Renal cortical epithelial cell (primary cell): ENCODE measurements at regions not wholly inside any gene's neighbourhood (a gene's known extent, or its start where the extent isn't known, plus 50 kb on each side); places are given as distances from the start of the nearest gene placed in this dataset.
"Not testable (repeated sequence)": the region's sequence is repeated elsewhere in the genome, so short reads cannot be mapped to it uniquely, and the experiment has no call there.

Experiments
- DNase-seq: peaks from one replicate; pipeline ENCODE4 v3.0.0-alpha.2; 2011; ENCODE audit warnings: low read depth

DNA sequence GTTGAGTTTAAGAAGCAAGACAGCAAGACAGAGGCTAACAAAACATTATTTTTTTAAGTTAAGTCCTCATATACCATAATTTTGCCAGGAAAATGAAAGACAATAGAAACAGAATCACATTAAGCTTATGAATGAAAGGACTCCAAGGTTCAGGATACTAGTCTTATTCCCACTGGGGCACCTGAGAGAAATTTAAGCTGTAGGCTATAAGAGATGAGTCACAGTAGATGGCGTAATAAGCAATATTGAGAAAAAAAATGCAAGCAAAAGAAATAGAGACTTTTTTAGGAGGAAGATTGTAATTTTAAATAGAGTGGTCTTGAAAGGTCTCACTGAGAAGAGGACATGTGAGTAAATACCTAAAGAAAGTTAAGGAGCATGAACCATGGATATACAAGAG, 57.1 kb upstream of the KIF2B start:
- peak; percentile 50 for DNase-seq

DNA sequence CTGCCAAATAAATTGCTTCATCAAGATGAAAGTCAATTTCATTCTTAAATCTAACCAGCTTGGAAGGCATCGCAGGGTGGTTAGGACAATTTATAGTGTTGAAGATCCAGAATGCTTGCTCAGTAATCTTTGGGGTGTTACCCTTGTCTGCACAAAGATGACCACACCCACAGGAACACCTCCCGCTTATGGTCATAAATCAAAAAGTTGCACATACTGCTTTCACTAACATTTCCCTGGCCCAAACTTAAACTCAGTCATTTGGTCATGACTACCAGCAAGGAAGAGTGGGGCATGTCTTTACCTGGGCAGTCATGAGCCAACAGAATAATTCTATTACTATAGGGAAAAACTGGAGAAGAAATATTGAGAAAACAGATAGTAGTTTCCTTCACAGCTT, 57.6 kb upstream of the KIF2B start:
- no peak for DNase-seq

DNA sequence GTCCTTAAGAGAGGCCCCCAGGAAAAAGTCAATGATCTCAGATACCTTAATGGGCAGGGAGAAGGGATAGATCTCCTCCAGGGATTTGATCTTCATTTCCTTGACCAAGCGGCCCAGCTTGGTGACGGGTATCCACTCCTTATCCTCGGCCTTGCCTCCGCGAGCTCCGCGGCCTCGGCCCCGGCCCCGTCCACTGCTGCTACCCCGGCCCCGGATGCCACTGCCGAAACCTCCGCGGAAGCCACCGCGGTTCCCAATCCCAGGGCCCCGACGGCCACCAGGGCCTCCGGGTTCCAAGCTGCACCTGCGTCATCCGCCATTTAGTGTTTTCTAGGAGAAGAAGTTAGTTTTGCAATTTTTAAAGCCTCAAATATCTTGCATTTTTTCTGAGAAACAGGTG, 65.2 kb upstream of the KIF2B start:
- DNase-seq = no peak

DNA sequence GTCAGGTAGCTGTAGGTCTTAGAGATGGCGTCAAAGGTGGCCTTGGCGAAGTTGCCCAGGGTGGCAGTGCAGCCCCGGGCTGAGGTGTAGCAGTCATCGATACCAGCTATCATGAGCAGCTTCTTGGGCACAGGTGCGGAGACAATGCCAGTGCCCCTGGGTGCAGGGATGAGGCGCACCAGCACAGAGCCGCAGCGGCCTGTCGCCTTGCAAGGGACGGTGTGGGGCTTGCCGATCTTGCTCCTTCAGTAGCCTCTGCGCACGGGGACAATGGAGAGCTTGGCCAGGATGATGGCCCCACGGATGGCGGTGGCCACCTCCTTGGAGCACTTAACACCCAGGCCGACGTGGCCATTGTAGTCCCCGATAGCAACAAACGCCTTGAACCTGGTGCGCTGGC, 65.6 kb upstream of the KIF2B start:
- not testable (repeated sequence) for DNase-seq

DNA sequence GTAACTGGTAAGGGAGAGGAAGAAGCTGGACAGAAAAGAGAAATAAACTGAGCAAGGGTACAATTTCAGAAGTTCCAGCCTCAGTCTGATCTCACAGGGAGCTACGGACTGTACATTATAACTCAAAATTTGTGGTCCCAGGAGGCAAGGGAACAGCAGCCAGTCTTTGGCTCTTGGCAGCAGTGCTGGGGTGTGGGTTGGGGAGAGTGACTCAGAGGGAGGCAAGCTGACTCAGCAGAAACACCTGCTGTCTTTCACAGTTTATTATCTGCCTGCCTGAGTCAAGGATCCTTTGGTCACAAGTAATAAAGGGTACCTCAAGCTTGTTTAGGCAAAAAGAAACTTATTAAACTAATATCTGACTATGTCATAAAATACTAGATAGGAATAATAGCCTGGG, 73.5 kb upstream of the KIF2B start:
- peak; percentile 81 for DNase-seq

DNA sequence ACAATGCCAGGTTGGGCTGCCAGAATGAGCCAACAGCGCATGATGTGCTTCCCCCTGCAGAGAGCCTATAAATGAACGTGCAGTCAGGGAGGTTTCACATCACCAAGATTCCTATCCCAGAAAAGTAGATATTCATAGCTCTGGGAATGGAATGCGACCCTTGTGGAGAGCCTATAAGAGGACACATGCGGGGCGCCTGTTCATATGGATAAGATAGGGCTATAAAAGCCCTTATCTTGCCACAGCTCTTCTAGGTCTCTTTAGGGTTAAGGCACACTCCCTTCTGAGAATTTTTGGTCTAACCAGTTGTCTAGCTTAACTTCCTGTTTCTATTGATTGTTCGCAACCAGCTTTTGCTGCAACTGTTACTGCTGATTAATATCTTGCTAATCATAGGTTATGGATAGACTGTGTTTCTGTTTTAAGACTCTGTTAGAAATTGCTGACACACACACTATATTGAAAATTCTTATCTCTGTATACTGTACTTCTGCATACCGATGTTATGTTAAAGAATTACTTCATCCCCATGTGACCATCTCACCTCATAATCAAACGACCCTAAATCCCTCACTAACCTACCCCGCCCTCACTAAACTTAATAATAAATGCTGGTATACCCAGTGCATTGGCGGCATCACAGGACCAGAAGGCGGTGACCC, 74.4 kb upstream of the KIF2B start:
- not testable (repeated sequence) for DNase-seq

DNA sequence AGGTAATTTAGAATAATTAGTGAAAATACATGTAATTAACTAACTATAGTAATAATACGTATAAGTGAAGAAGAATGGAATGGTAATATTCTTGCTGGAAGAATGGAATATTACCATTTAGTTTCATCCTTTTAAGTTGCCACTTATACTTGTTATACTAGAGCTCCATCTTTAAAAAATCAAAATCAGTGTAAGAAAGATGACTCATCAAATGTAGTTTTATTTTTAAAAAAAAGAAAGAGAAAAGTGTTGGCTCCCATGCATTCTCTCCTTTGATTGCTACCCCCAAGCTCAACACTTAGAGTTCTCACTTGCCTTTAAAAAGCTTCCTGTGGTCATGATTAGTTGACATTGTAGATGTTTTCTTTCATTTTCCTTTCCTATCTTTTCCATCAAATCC, 82.4 kb upstream of the KIF2B start:
- DNase-seq = no peak

DNA sequence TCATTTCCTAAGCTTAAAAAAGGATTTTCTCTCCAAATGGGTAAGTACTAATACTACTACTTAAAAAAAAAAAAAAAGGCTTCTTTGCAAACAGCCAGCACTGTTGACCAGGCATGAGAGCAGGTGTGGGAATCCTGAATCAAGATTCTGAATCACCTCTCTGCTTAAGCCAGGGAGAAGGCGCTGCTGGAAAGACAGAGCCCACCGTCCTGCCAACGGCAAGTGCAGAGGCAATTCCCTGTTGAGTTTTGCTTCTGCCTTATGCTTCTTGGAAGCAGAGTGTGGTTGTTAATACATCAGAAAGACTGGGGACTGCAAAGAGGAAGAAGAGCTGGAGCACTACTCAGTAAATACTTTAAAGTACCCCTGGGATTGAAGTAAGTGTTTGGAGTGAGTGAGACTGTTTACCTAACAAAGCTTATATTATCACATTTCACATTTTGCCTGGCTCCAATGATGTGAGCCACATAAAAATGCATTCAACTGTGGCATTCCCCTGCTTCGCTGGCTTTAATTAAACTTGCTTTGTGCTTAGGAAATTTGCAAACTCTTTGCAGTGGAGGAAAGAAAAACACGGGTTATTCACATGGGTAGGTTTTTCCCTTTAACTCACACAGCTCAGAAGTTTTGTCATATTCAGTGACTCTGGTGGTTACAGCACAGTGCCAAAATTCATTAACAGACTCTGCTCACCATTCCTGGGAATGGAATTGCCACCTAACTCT, 86.0 kb upstream of the KIF2B start:
- DNase-seq = peak; percentile 96

DNA sequence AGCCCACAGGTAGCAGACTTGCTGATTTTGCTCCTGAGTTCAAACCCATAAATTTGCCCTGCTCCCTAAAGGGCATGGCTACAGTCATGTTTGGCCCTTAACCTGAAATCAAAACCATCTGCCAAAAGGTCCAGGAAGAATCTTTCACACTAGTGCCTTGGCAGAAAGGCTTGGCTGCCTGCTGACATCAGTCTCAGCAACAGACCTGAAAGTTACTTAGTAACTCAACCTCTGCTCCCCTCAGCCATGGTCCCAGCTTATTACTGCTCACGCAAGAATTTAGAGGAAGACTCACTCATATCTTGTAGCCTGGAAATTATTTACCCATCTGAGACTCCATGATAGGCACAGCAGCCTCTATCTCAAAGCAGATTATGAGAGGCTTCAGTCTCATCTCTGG, 98.0 kb upstream of the KIF2B start:
- DNase-seq = peak; percentile 97

DNA sequence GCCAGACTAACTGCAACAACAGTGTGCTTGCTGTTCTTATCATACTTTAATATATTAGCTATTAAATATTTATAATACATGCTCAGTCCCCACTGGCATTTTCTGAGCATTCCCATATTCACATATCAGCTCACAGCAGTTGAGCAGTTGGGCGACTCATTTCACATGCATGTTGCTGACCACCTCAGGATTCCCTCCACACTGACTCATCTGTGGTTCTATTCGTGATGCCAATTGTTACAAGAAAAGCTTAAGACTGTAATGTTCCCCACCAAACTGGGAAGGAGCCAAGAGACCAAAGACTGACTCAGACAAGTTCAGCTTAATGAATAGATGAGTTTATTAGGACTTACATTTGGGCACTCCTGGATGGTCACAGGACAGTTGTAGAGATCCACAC, 100.3 kb upstream of the KIF2B start:
- peak; percentile 100 for DNase-seq

DNA sequence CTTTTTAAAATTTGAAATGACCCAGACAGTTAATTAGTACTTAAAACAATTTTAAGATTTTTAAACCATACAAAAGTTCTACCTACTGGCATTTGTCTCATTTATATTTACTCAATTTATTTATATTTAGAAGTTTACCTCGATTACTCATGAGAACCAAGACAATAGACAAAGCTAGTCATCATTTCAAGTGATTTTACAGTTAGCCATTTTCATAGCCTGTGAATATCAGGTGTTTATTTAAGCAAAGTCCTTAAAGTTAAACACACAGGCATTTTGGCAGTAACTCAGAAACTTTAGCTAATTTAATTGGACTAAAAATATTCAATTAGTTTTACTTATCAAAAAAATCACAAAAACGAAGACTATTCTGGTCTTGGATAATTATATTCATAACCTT, 101.6 kb upstream of the KIF2B start:
- DNase-seq = peak; percentile 65

DNA sequence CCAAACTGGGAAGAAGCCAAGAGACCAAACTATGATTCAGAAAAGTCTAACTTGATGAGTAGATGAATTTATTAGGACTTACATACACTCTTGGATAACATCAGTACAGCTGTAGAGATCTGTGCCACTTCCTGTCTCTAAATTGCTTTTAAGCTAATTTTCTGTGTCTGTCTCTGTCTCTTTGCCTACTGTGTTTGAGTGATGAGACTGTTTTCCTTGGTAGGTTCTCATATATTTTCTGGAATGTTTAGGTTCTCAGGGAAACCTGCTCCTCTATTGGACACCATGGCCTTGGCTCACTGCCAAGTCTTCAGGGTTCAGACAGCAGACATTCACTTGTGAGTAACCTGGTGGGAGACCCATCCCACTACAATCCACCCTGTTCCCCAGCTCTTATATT, 103.5 kb upstream of the KIF2B start:
- DNase-seq = peak; percentile 24

DNA sequence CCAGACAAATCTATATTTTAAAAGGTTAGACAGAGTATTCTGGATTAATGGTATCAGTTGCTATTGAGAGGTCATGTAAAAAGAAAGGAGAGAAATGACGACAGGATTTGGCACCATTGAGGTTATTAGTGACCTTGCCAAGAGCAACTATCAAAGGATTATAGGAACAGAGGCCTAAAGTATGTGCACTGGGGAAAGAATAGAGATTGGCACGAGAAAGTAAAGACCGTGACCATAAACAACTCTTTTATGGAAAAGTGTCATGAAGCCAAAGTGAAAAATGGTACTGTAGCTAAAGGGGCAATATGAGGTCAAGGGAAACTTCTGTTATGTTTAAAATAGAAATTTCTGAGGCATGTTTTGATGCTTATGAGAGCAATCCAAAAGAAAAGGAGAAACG, 115.2 kb upstream of the KIF2B start:
- no peak for DNase-seq

DNA sequence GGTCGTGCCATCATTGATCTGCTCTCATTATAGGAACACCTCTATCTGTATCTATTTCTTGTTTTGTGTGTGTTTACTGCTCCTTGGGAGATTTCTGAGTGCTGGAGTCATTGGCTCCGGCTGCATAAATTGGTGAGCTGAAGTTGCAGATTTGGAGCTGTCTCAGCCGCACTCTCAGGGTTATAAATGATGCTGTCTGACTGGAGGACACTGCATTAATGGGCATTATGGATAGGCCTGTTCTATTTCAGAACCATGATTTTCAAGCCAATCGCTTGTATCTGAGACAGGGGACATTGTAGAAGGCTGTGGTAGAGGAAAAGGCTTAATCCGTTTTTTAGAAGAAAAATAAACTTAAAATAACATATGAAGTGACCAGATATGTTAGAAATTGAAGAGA, 126.4 kb upstream of the KIF2B start:
- no peak for DNase-seq

DNA sequence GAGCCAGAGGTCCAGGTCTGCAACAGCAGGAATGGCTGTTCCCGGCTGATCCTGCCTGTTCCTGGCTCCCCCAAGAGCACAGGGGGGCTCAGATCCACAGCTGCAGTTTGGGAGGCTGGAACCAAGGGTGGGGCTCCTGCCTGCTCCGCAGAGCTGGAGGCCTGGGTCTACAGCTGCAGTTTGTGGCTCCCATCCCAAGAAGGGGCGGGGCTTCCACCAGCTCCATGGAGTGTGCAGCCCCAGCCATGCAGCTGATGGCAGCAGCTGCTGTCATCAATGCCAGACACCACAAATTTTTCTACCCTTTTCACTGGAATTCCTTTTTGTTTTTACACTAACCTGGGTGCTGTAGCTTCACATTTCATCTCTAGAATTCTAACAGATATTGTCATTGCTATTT, 135.4 kb upstream of the KIF2B start:
- DNase-seq = no peak

DNA sequence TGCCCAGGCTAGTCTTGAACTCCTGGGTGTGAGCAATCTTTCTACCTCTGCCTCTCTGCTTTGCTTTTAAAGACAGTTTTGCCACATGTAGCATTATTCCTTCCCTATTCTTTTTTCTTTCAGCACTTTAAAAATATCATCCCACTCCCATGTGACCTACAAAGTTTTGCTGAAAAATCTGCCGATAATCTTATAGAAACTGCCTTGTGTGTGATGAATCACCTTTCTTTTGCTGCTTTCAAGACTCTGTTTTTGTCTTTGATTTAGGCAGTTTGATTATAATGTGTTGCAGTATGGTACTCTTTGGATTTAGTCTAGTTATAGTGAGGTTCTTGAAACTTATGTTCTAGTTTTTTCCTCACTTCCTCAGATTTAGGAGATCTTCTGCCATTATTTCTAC, 142.0 kb upstream of the KIF2B start:
- peak; percentile 12 for DNase-seq

DNA sequence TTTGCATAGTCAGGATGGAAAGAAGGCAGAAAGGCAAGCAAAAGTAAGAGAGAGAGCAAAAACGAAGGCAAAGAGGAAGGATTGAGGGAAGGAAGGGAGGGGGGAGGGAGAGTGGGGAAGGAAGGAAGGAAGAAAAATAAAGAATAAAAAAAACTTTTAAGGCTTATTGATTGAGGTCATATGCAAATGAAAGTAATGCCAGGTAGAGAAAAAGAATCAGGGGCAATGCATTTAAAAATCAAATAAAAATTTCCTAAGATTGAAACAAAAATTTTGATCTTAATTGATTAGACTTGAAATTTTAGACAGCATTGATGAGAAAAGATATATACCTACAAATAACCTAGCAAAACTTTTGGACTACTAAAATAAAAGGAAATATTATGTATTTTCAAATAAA, 153.9 kb upstream of the KIF2B start:
- DNase-seq = no peak

DNA sequence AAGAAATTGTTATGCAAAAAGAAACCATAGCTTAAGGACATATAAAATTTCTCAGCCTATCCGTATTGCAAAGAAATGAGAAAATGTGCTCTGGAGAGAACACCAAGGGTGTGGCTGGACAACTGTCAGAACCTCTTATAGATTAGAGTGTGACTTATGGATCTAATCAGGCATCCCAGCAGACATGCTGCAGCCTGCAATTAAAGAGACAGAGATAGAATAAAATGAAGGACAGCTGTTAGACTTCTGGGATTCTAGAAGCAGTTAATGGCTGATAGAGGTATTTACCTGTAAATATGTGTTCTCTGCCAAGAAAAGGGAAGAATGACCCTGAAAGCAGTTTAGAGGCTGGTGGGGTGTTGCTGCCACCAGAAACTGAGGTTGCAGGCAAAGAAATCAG, 160.1 kb upstream of the KIF2B start:
- no peak for DNase-seq

DNA sequence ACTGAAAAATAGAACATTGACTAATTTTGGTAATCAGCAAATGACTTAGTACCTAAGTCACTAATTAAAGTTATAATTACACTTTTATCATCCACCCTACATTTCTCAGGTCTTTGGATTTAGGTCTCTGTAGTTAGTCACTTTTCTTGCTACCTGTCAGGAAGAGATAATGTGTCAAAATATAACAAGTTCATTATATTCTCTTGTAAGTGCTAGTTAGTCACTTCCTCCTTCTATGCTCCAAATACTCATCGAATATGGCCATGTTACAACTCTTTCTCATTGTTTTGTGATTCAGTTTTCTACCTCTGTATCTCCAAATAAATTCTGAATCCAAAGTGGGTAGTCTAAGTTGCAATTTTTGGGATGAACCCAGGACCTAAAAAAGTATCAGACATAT, 163.5 kb upstream of the KIF2B start:
- DNase-seq = no peak

DNA sequence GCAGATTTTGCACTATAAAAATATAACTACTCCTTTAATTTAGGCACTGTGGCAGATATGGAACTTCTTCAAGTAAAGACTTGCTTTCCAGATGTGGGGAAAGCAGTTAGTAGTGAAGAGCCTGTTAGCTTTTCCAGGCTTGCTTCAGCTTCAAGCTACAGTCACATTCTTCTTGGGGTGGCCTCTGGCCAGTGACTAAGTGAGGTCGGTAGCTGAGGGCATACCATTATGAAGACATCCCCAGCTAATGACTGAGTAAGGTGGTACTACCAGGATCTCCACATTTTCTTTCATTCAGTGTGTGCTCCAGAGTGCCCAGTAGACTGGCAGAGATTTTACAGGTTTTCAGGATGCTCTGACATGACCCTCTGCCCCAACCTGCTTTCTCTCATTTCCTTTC, 167.1 kb upstream of the KIF2B start:
- DNase-seq = peak; percentile 84

DNA sequence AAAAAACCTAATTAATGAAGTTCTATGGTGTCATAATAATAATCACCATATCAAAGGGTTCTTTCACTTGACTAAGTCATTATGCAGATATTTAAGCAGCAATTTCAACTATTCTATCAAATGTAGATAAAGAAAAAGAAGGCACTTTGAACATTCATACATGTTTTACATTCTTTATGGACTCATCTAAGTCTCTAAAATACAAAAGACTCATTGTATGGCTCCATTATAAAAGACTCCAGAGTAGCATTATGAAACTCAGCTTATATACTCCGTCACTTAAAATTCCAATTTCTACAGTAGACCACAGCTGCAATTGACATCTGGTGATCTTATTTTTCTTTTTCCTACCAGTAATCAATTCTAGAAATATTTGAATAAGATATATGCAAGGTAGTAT, 173.5 kb upstream of the KIF2B start:
- DNase-seq = no peak

DNA sequence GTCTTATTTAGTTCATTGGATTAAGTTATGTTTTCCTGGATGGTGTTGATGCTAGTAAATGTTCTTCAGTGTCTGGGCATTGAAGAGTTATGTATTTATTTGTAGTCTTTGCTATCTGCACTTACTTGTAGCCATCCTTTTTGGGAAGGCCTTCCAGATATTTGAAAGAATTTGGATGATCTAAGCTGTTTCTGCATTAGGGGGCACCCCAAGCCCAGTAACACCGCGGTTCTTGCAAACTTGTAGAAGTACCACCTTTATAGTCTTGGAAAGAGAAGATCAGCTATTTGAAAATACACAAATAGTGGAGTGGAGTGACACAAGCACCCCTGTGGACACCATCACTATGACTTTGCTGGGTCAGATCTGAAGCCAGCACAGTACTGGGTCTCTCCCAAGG, 175.9 kb upstream of the KIF2B start:
- DNase-seq = no peak

DNA sequence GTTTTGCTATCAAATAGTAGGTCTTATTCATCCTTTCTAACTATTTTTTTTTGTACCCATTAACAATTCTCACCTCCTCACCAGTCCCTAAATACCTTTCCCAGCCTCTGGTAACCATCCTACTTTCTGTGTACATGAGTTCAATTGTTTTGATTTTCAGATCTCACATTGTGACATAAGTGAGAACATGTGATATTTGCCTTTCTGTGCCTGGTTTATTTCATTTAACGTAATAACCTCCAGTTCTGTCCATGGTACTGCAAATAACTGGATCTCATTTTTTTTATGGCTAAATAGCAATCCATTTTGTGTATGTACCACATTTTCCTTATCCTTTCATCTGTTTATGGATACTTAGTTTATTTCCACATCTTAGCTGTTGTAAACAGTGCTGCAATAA, 181.9 kb upstream of the KIF2B start:
- DNase-seq = no peak

DNA sequence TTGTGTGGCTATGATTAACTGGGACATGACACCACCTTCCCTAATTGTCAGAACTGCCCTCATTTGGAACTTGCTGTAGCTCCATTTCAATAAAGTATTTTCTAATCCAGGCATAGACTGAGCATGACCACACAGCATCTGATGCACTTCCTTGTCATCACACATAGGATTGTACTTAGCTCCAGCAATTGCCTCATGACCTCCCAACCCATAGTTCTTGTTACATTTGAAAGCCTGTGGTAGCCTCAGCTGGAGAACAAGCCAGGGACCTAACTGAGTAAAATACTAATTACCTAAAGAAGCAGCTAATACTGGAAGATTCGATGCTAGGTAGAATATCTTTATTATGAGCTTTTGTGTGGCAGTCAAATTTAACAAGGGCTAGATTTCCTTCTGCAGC, 187.3 kb upstream of the KIF2B start:
- peak; percentile 36 for DNase-seq
